ENCODE measurements at regions not wholly inside any gene's neighbourhood (a gene's known extent, or its start where the extent isn't known, plus 50 kb on each side); places are given as distances from the start of the nearest gene placed in this dataset.

DNA sequence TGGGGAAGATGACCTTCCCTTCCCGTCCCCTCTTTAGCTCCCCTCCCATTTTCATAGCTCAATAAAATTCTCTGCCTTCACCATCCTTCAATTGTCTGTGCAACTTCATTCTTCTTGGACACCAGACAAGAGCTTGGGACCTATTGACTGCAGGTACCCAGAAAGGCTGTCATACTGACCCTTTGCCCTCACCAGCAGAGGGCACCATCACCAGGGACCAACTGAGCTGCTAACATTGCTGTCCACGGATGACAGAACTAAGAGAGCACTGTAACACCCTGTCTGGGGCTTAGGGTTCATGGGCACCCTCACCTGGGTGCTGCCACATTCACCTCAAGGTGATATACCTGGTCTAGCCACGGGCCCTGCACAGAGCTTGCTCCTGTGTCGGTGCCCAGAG is 141.3 kb upstream of the VCX3B start:
- DNase-seq: no peak

DNA sequence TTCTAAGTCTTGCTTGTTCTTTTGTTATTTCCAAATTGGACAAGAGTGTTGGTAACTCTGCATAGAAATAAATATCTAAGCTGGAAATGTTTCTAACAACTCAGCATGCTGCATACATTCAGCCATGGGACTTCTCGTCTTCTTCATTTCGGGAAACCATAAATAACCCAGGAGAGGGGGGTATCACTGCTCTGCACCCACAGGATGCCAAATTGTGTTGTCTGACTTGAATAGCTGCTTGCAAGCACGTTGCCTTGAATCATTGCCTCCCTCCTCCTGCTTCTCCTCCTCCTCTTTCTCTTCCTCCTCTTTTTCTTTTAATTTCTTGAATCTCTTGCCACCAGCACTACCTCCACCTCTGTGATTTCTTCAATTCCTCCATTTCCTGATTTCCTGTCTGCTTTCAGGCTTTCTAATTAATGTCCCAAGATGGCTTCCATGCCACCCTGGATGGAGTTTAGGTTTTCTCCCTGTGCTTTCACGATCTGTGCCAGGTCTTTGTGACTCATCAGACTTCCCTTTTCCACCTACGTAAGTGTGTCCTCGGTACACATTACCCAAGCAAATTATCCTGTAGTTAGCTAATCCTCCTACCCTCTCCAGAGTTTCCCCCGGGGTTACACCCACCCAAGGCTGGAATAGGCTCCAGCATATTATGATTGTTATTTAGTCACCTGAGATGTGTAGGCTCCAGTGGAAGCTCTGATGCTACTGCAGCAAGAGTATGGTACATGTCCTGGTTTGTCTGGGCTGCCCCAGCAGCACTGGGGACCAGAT is 122.6 kb upstream of the VCX3B start:
- DNase-seq: no peak

DNA sequence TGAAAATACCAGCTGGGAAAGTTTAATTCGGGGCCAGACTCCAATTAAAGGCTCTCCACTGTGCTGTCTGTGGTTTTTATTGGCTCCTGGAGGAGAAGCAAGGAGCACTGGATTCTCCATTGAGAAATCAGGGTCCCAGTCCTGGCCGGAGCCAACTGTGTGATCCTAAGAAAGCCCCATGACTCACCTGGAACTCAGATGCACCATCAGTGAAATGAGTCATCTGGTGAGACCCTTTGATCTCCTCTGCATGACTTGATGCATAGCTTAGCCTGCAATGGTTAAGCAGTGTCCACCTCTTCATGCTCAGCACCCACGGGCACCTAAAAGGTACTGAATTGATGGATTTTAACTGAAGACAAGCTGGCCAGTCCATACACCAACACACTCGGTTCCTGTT is 119.2 kb upstream of the VCX3B start:
- no peak for DNase-seq

DNA sequence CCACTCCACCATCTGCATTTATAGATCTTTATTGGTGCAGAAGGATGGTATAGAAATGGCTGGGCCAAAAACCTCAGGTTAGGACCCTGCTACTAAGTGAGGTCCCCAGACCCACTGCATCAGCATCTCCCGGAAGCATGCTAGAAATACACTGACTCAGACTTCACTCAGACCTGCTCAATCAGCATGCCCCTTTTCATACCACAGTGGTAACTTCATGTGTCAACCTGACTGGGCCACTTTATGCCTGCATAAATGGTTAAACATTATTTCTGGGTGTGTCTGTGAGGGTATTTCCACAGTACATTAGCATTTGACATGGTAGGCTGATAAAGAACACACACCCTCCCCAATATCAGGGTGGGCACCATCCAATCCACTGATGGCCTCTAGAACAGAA is 118.6 kb upstream of the VCX3B start:
- DNase-seq: no peak

DNA sequence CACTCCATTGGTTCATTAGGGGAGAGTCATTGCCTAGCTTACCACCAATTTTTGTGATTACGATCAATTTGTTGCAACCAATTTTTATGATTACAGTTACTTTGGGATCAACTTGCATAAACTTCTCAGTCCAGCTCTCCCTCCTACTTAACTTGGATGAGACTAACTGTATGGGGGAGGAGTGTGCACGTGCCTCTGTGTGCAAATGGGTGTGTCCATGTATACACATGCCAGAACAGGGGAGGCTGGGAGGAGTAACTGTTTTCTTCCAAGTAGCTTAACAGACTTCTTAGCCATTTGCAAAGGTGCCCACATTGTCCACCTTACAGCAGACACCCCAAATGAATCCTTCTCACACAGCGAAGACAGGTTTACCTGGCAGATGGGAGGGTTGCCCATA is 117.7 kb upstream of the VCX3B start:
- no peak for DNase-seq

DNA sequence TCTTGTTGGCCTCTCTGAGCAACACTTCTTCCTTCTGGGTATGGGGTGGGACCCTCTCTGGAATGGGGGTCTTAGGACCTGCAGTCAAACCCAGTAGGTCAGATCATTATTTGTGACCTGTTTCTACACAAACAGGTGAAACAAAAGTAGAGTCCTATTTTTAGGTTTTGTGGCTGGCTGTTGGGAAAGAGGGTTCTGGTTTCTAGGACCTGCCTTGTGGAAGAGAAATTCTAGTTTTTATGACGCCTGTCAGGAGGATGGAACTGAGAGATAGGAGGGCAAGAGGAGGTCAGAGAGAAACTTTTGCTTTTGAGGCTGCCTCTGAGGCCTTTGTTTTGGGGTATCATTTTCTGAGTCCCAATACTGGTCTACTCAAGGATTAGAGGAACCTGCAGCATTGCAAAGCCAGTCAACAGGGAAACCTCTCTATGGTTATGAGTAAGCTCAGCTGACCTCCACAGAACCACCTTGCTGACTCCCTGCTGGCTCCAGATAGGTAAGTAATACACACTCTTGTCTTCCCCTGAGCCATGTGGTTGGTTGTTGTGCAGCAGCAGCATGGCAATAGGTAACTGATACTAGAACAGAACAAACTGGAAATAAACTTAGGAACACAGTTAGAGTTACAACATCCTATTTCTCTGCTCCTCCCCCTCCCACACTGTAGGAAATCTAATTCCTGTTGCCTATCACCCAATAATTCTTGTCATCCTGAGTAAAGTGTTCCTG is 114.7 kb upstream of the VCX3B start:
- no peak for DNase-seq

DNA sequence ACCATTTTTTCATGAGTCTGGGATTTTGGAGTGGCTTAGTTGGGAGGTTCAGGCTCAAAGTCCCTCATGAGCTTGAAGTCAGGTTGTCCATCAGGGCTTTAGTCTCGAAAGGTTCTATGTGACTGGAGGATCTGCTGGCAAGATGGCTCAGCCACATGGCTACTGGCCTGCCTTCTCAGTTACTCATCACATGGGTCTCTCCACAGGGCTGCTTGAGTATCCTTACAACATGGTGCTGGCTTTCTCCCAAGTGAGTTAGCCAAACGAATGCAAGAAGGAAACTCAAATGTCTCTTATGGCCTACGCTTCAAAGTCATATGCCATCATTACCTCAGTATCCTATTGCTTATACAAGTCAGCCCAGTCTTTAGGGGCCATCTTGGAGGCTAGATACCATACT is 106.3 kb upstream of the VCX3B start:
- DNase-seq: no peak

DNA sequence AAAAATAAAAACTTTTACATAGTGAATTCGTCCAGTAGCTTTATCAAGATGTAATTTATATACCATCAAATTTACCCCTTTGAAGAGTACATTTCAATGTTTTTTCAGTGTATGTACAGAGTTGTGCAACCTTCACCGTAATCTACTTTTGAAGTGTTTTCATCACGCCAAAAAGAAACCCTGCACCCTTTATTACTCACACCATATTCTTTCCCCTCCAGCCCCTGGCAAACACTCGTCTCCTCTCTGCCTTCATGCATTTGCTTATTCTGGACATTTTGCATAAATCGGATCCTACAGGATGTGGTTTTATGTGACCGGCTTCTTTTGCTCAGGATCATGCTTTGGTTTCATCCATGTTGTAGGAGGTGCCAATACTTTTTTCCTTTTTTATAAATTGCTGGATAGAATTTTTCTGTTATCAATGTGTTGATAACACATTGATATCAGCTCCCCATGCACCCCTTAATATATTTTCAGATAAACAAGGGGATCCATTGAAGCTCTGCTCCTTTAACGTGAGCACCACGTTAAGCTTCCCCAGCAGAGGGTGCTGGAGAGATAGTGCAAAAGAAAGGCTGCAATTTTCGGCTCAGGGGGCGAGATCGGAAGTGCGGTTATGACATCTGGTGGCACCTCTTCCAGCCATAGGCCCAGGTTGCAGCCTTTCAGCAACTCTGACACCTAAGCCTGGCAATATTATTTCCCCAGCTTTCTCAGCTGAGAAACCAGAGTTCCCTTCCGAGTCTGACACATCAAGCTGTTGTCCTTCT is 100.1 kb upstream of the VCX3B start:
- DNase-seq: no peak

DNA sequence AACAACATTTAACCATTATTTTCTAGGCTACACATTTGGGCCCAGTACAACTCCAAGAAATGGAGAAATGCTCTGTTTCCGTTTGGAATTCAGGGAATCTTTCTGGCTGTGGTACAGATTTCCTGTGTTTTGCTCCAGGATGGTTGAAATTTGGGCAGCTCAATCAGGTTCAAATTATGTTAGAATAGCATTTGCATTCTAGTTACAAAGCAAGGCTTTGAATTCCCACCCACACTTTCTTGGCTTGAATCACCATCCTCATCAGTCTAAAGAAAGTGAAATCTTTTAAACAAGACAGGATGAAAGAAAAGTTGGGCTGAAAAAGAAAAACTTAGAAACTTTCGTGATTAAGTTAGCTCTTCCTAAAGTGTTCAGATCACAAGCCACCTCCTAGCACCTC is 98.1 kb upstream of the VCX3B start:
- no peak for DNase-seq

DNA sequence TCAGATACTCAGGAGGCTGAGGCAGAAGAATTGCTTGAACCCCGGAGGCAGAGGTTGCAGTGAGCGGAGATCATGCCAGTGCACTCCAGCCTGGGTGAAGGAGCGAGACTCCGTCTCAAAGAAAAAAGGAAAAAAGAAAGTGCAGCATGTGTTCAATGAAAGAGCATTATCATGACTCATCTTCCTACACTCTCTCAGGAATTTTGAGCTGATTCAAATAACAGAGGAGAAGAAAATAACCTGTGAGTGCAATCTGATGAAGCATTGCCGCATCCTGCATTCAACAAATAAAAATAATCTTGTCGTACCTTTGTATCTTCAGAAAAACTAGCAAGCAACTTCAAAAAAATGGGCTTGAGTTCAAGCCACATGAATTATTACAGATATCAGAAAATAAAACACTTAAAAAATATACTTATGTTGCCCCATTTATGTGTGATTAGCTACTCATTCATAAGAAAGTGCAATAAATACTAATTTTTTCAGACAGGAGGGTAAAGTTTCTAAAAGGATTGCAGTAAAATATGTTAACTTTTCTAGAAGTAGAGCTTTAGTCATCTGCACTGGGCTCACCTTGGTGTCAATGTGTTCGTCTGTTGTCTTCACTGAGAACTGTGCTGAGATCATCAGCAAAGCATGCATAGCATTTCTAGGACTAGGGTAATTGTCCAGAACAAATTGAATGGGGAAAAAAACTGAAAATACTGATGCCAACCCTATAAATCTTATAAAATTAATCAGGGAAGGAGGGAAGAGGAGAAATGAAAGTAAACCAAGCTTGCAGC is 90.4 kb upstream of the VCX3B start:
- no peak for DNase-seq

DNA sequence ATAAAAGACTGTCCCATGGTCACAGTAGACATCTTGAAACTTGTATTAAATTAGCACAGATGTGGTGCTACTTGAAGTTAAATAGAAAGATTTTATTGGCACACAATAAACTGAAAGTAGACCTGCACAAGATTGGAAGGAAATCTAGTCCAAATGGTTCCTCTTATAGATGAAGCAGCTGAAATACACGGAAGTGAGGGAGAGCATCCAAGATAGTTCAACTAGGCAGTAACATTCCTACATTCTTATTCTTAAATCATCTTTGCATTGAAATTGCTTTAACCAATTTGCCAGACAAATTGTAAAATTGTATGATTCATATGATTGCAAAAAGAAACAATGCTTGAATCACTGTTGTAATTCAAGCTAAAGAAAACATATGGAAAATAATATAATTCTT is 87.6 kb upstream of the VCX3B start:
- DNase-seq: no peak

DNA sequence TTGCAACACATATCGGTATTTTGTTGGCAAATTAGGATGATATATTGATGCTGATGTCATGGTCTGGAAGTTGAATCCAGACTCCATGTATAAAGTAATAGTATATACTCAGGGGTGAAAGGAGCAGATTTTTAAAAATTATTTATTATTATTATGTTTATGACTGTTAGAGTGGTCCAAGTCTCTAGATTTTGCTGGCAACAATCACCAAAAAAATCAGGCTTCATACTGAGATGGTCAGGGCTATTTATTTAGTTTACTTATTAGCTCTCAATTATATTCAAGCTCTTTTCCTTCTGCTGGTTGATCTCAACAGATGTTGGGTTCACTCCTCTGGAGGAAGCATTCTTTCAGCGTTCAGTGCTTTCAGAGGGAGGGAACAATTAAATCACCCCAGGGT is 73.9 kb upstream of the VCX3B start:
- no peak for DNase-seq

DNA sequence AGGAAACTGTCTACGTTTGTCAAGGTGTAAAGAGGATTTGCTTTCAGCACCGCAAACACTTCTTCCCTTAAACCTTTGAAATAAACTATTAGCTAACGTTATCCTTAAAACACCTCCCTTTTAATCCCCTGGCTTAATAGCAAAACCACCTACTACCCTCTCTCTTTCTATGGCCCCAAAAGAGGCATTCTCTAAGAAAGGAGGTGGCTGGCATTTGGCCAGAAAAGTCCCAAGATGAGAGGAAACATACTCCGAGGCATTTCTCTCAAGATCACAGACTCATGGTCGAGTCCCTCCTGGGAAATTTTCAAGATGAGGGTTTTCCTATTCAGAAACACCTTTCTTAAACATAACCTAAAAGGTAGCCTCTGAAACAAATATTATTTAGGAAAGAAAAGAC is 60.6 kb upstream of the VCX3B start:
- DNase-seq: no peak

DNA sequence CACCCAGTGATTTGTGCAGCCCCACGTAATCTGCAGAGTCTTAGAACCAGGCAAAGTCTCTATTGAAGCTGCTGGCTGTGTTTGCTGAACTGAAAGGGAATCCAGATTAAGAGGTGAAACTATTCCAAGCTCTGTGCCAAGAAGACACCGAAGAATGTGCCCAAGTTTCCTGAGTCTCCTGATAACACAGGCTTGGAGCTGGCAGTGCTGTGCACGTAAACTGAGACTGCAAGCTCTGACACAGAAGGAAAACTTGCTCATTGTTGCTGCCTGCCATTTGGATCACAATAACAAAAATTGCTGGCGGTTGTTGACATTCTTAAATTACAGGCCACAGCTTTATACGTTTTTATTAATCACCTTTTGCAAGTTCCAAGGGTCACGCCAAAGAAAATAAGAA is 60.2 kb upstream of the VCX3B start:
- DNase-seq: no peak

DNA sequence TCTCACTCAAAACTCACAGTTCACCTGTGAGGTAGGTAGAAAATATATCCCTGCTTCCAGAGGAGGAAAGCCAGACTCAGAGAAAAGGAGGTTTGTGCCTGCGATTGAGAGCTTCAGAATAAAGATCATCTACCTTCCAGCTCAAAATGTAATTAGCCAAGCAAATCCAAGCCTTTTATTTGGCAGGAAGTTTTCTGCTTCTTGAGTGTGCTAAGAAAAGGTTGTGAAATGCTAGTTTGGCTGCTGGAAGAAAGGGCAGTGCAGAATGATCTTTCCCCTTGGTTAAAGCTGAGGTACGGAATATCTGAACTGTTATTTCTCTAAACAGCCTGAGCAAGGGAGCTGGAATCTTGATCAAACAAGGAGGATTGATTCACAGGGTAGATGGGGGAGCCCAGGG is 59.7 kb upstream of the VCX3B start:
- DNase-seq: no peak

DNA sequence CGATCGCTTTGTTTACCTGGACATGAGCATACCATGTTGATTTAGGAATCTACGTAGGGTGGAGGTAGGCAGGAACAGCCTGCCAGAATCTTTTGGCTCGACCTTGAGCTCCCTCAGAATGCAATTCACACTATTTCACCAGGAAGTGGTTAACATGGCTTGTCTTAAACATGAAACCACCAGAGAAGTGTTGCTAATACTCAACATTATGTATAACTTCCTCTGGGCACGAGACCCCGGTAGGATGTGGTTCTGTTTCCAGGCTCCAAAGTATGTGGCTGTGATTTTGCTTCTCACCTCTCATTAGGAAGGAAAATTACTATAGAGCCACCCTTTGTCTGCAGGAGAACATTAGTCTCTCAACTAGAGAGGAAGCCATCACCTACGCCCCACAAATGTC is 59.0 kb upstream of the VCX3B start:
- DNase-seq: no peak

DNA sequence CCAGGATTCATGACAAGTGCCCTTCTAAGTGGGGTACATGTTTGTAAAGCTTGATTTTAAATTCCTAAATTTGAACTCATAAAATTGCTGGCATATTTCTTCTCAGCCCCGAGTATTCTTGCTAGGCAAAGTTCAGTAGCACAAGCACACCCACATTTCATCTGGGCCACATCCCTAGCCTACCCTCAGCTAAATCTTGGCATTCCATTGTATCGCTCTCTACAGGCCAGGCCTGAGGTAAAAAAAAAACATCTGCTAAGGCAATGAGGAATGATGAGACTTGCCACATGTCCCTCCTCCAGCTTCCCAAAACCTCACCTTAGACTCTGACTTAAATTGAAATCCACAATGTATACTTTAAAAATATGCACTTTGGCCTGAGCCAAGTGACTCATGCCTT is 51.4 kb upstream of the VCX3B start:
- no peak for DNase-seq
